SU-DHL-6 (cell line): ENCODE measurements at regions not wholly inside any gene's neighbourhood (a gene's known extent, or its start where the extent isn't known, plus 50 kb on each side); places are given as distances from the start of the nearest gene placed in this dataset.

Experiments
- H2AFZ ChIP-seq: fragments of 200-600 bp; sonication (generic); 2 replicates; pipeline ENCODE4 v1.6.1; 2014; ENCODE audit warnings: low read depth, mild to moderate bottlenecking, moderate library complexity, mixed read lengths, antibody characterized with exemption, low read length; ENCODE audit not compliant: severe bottlenecking
- H3F3A ChIP-seq: fragments of 200-600 bp; shearing (Covaris generic); 2 replicates; pipeline ENCODE4 v1.6.0; 2016; ENCODE audit warnings: antibody characterized with exemption, mild to moderate bottlenecking; ENCODE audit not compliant: insufficient read depth
- H3K27ac ChIP-seq: fragments of 200-600 bp; sonication (generic); 2 replicates; pipeline ENCODE4 v1.5.1; 2016; ENCODE audit warnings: low read depth, mild to moderate bottlenecking, low read length, moderate library complexity, mixed read lengths
- H3K27me3 ChIP-seq: fragments of 200-600 bp; sonication (generic), shearing (Covaris generic); 2 replicates; pipeline ENCODE4 v1.6.0; 2014; ENCODE audit warnings: mild to moderate bottlenecking, low read length
- H3K36me3 ChIP-seq: fragments of 200-600 bp; sonication (generic); 2 replicates; pipeline ENCODE4 v1.6.1; 2014; ENCODE audit warnings: mild to moderate bottlenecking, low read length, mixed read lengths
- H3K4me2 ChIP-seq: fragments of 300-600, 200-600 bp; shearing (Covaris generic), sonication (generic); 2 replicates; pipeline ENCODE4 v1.6.0; 2014; ENCODE audit warnings: low read length, low read depth, mild to moderate bottlenecking; ENCODE audit not compliant: poor library complexity, severe bottlenecking
- H3K4me3 ChIP-seq: fragments of 200-600 bp; sonication (generic); 2 replicates; pipeline ENCODE4 v1.5.1; 2014; ENCODE audit warnings: antibody characterized with exemption, low read length, mild to moderate bottlenecking, mixed read lengths; ENCODE audit not compliant: insufficient read depth, poor library complexity, severe bottlenecking
- H3K79me2 ChIP-seq: fragments of 200-600 bp; sonication (generic); 2 replicates; pipeline ENCODE4 v1.6.1; 2014; ENCODE audit warnings: mild to moderate bottlenecking, low read length, moderate library complexity; ENCODE audit not compliant: insufficient read depth
- H3K9ac ChIP-seq: fragments of 200-600 bp; sonication (generic); 2 replicates; pipeline ENCODE4 v1.7.0; 2014; ENCODE audit warnings: mild to moderate bottlenecking, low read length
- H3K9me2 ChIP-seq: fragments of 200-600 bp; sonication (generic); replicated peaks from 2 replicates; pipeline ENCODE4 v1.6.1; 2014; ENCODE audit warnings: low read length; ENCODE audit not compliant: insufficient read depth
- H3K9me3 ChIP-seq: fragments of 200-600 bp; sonication (generic); 2 replicates; pipeline ENCODE4 v1.6.1; 2014; ENCODE audit warnings: low read length, mixed read lengths; ENCODE audit not compliant: insufficient read depth
- H4K20me1 ChIP-seq: fragments of 200-600 bp; sonication (generic); 2 replicates; pipeline ENCODE4 v1.6.1; 2014; ENCODE audit warnings: low read depth, mild to moderate bottlenecking, antibody characterized with exemption, low read length, moderate library complexity, mixed read lengths
- CTCF ChIP-seq: fragments of 200-600 bp; sonication (generic); IDR thresholded peaks from one replicate; pipeline ENCODE4 v1.5.1; 2017; ENCODE audit warnings: antibody characterized with exemption, mild to moderate bottlenecking, low read length, moderate library complexity; ENCODE audit not compliant: insufficient read depth, poor library complexity, severe bottlenecking
- EZH2phosphoT487 ChIP-seq: fragments of 200-600 bp; sonication (generic), shearing (Covaris generic); conservative IDR thresholded peaks from 2 replicates; pipeline ENCODE4 v1.6.1; 2018; ENCODE audit warnings: mild to moderate bottlenecking, antibody characterized with exemption, low read length, moderate library complexity, mixed read lengths

GRCh38 chr20:48470141-48470540 is 357.7 kb downstream of the PREX1 start:
- H3K4me2 ChIP-seq = no peak overlapping the region
- no peak overlapping the region for H2AFZ ChIP-seq
- H3K27me3 ChIP-seq = no peaks in the 10 kb centered on the region
- no peaks in the 10 kb centered on the region for H3F3A ChIP-seq
- no peaks in the 10 kb centered on the region for H3K36me3 ChIP-seq
- H4K20me1 ChIP-seq = no peaks in the 10 kb centered on the region
- H3K9me2 ChIP-seq = no peaks in the 10 kb centered on the region
- H3K9ac ChIP-seq = no peak overlapping the region
- no peaks in the 10 kb centered on the region for H3K79me2 ChIP-seq
- no peak overlapping the region for H3K4me3 ChIP-seq
- no peaks in the 10 kb centered on the region for H3K9me3 ChIP-seq
- H3K27ac ChIP-seq = no peak overlapping the region
- no peak for TF ChIP-seq CTCF
- no peak for TF ChIP-seq EZH2phosphoT487

DNA sequence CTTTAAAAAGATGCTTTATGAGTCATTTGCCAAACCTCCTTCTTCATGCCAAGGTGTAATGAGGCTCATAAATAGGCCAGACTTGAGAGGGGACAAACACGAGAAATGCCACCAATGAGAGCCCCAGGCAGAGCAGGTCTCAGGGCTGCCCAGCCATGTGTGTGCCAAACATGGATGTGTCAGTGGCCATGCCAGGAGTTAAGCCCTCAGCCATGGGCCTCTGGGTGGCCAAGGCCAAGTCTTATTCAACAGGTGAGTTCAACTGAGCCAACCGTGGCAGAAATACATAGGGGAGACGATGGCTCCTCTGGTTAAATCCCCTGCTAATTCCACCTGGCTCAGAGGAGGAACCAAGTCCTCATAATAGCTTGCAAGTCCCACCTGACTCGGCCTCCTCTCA is 358.8 kb downstream of the PREX1 start:
- H3K4me3 ChIP-seq = no peak overlapping the region
- H3K27me3 ChIP-seq = no peaks in the 10 kb centered on the region
- H3K9ac ChIP-seq = no peak overlapping the region
- no peaks in the 10 kb centered on the region for H4K20me1 ChIP-seq
- H3K36me3 ChIP-seq = no peaks in the 10 kb centered on the region
- no peaks in the 10 kb centered on the region for H3F3A ChIP-seq
- H3K4me2 ChIP-seq = no peak overlapping the region
- no peak for TF ChIP-seq EZH2phosphoT487
- no peak for TF ChIP-seq CTCF
- no peak overlapping the region for H2AFZ ChIP-seq
- no peaks in the 10 kb centered on the region for H3K79me2 ChIP-seq
- H3K9me2 ChIP-seq = no peaks in the 10 kb centered on the region
- no peak overlapping the region for H3K27ac ChIP-seq
- H3K9me3 ChIP-seq = no peaks in the 10 kb centered on the region

- H3K27ac ChIP-seq = no peak overlapping the region
- no peaks in the 10 kb centered on the region for H3K36me3 ChIP-seq
- H3K27me3 ChIP-seq = no peaks in the 10 kb centered on the region
- no peak overlapping the region for H2AFZ ChIP-seq
- no peaks in the 10 kb centered on the region for H3F3A ChIP-seq
- H3K4me3 ChIP-seq = no peak overlapping the region
- H3K4me2 ChIP-seq = no peak overlapping the region
- H3K9me2 ChIP-seq = no peaks in the 10 kb centered on the region
- no peak overlapping the region for H3K9ac ChIP-seq
- TF ChIP-seq EZH2phosphoT487 (no peak), CTCF (no peak)
- H3K79me2 ChIP-seq = no peaks in the 10 kb centered on the region
- H4K20me1 ChIP-seq = no peaks in the 10 kb centered on the region
- H3K9me3 ChIP-seq = no peaks in the 10 kb centered on the region
These were observed 359.2 kb downstream of the PREX1 start for GRCh38 chr20:48468571-48468970.

GRCh38 chr20:48467622-48468021 is 360.2 kb downstream of the PREX1 start:
- no peak overlapping the region for H3K27ac ChIP-seq
- no peaks in the 10 kb centered on the region for H4K20me1 ChIP-seq
- no peak overlapping the region for H3K4me3 ChIP-seq
- H3F3A ChIP-seq = no peaks in the 10 kb centered on the region
- H3K4me2 ChIP-seq = no peak overlapping the region
- no peaks in the 10 kb centered on the region for H3K9me2 ChIP-seq
- H3K36me3 ChIP-seq = no peaks in the 10 kb centered on the region
- no peaks in the 10 kb centered on the region for H3K27me3 ChIP-seq
- TF ChIP-seq EZH2phosphoT487 = no peak
- H3K79me2 ChIP-seq = no peaks in the 10 kb centered on the region
- no peak overlapping the region for H2AFZ ChIP-seq
- H3K9ac ChIP-seq = no peak overlapping the region
- H3K9me3 ChIP-seq = no peaks in the 10 kb centered on the region
